ENCODE measurements at regions not wholly inside any gene's neighbourhood (a gene's known extent, or its start where the extent isn't known, plus 50 kb on each side); places are given as distances from the start of the nearest gene placed in this dataset.

DNA sequence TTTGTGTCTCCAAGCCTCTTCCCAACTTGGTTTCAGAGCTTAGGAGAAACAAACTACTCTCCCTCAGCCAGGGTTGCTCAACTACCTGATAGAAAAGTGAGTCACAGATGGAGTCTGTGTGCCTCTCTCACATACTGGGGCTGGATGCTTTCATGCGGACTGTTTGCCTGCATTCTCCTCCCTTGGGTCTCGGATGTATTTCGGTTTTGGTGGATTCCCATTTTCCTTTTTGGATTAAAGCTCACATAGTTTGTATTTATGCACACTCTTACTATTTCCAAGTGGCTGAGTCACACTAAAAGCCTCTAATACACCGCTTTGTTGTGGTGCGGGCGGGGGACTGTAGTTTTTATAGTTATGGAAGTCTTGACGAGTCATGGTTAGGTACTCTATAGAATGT lies 505.4 kb downstream of the LRFN5 start:
- Histone ChIP-seq H3K4me2 (ENCODE audit: low read length) (peak overlapping the region; percentile 28), H3K9me2 (replicated peaks; ENCODE audit: low read length) (no peaks in the 10 kb centered on the region), H3K36me3 (ENCODE audit: low read depth, low read length) (no peaks in the 10 kb centered on the region), H4K20me1 (ENCODE audit: low read length) (no peaks in the 10 kb centered on the region), H3K27ac (ENCODE audit: low read length) (peak overlapping the region; percentile 32), H3K4me3 (ENCODE audit: low read length) (no peak overlapping the region), H3K4me1 (ENCODE audit: insufficient read depth, low read length) (peaks cover 17% of the 10 kb centered on the region), H3K9ac (ENCODE audit: low read length) (no peak overlapping the region), H3K9me3 (ENCODE audit: low read length) (0 out of 2 replicates have a peak, but pooled peaks cover 5% of the 10 kb centered on the region), H3K79me2 (ENCODE audit: low read length) (no peaks in the 10 kb centered on the region), H3F3A (ENCODE audit: low read length, unreplicated experiment) (no peaks in the 10 kb centered on the region), H2AFZ (ENCODE audit: low read length) (peak overlapping the region; percentile 50; the same call in 1 of the 2 replicates), H3K27me3 (ENCODE audit: low read length) (no peaks in the 10 kb centered on the region)
- CTCF ChIA-PET: no interaction called here
- no TSS peak for BruUV-seq (replicated peaks)
- intact Hi-C loops (cut with micrococcal nuclease): loop anchor here (5.0 to 10.0 kb wide), 4 partner anchors 185 to 1683 kb away; no protein-coding TSS in a partner anchor
- ATAC-seq (peak; percentile 71), DNase-seq (peak; percentile 66)
- POLR2A ChIA-PET (ENCODE audit: unreplicated experiment): no interaction called here
- TF ChIP-seq EZH2 (IDR thresholded peaks at IDR 0.05; ENCODE audit: low read length, unreplicated experiment) (no peak), CTCF (conservative IDR thresholded peaks at IDR 0.05; ENCODE audit: low read depth, low read length) (no peak), EZH2phosphoT487 (IDR thresholded peaks at IDR 0.05; ENCODE audit: borderline replicate concordance, low read length) (no peak)

- no peak overlapping the region for H2AFZ ChIP-seq (ENCODE audit: low read length)
- no peaks in the 10 kb centered on the region for H3F3A ChIP-seq (ENCODE audit: low read length, unreplicated experiment)
- peak overlapping the region; percentile 28; the same call in 1 of the 2 replicates for H3K4me2 ChIP-seq (ENCODE audit: low read length)
- no peaks in the 10 kb centered on the region for H3K79me2 ChIP-seq (ENCODE audit: low read length)
- no peaks in the 10 kb centered on the region for H4K20me1 ChIP-seq (ENCODE audit: low read length)
- H3K27ac ChIP-seq (ENCODE audit: low read length): peak overlapping the region; percentile 32
- H3K9me3 ChIP-seq (ENCODE audit: low read length): 0 out of 2 replicates have a peak, but pooled peaks cover 5% of the 10 kb centered on the region
- TF ChIP-seq CTCF (conservative IDR thresholded peaks at IDR 0.05; ENCODE audit: low read depth, low read length) (no peak), EZH2 (IDR thresholded peaks at IDR 0.05; ENCODE audit: low read length, unreplicated experiment) (no peak), EZH2phosphoT487 (IDR thresholded peaks at IDR 0.05; ENCODE audit: borderline replicate concordance, low read length) (no peak)
- CTCF ChIA-PET: interaction anchor here (1.2 kb wide), 1 partner anchor 82 kb away, joined by 4 read pairs; no protein-coding TSS in a partner anchor
- POLR2A ChIA-PET (ENCODE audit: unreplicated experiment): no interaction called here
- intact Hi-C loops (cut with micrococcal nuclease): loop anchor here (5.0 to 10.0 kb wide), 4 partner anchors 184 to 1683 kb away; no protein-coding TSS in a partner anchor
- H3K36me3 ChIP-seq (ENCODE audit: low read depth, low read length): no peaks in the 10 kb centered on the region
- peak; percentile 18; the same call in 1 of the 2 replicates for ATAC-seq
- DNase-seq: peak; percentile 12
- H3K27me3 ChIP-seq (ENCODE audit: low read length): no peaks in the 10 kb centered on the region
- no peaks in the 10 kb centered on the region for H3K9me2 ChIP-seq (replicated peaks; ENCODE audit: low read length)
- H3K4me3 ChIP-seq (ENCODE audit: low read length): no peak overlapping the region
- no peak overlapping the region for H3K9ac ChIP-seq (ENCODE audit: low read length)
- no TSS peak for BruUV-seq (replicated peaks)
- peaks cover 17% of the 10 kb centered on the region for H3K4me1 ChIP-seq (ENCODE audit: insufficient read depth, low read length)
These were observed 504.7 kb downstream of the LRFN5 start for GRCh38 chr14:42111355-42111754.

GRCh38 chr14:42110167-42110566 lies 503.5 kb downstream of the LRFN5 start:
- Histone ChIP-seq H3K9ac (ENCODE audit: low read length) (no peak overlapping the region), H3K79me2 (ENCODE audit: low read length) (no peaks in the 10 kb centered on the region), H2AFZ (ENCODE audit: low read length) (no peak overlapping the region), H3K27me3 (ENCODE audit: low read length) (no peaks in the 10 kb centered on the region), H3K4me3 (ENCODE audit: low read length) (no peak overlapping the region), H3K4me2 (ENCODE audit: low read length) (no peak overlapping the region), H3K4me1 (ENCODE audit: insufficient read depth, low read length) (peaks cover 17% of the 10 kb centered on the region), H3F3A (ENCODE audit: low read length, unreplicated experiment) (no peaks in the 10 kb centered on the region), H3K9me2 (replicated peaks; ENCODE audit: low read length) (no peaks in the 10 kb centered on the region), H3K36me3 (ENCODE audit: low read depth, low read length) (no peaks in the 10 kb centered on the region), H3K9me3 (ENCODE audit: low read length) (0 out of 2 replicates have a peak, but pooled peaks cover 5% of the 10 kb centered on the region), H3K27ac (ENCODE audit: low read length) (no peak overlapping the region), H4K20me1 (ENCODE audit: low read length) (no peaks in the 10 kb centered on the region)
- ChIA-PET POLR2A (ENCODE audit: unreplicated experiment) (no interaction called here), CTCF (interaction anchor here (0.5 to 1.2 kb wide), 5 partner anchors 83 to 867 kb away, joined by 3 to 7 read pairs (median 5); no protein-coding TSS in a partner anchor)
- TF ChIP-seq CTCF (conservative IDR thresholded peaks at IDR 0.05; ENCODE audit: low read depth, low read length) (peak; percentile 95), EZH2phosphoT487 (IDR thresholded peaks at IDR 0.05; ENCODE audit: borderline replicate concordance, low read length) (no peak)
- peak; percentile 78 for ATAC-seq
- intact Hi-C loops (cut with micrococcal nuclease): loop anchor here (1.0 to 10.0 kb wide), 6 partner anchors 83 to 1685 kb away; no protein-coding TSS in a partner anchor
- peak; percentile 85 for DNase-seq
- no TSS peak for BruUV-seq (replicated peaks)

All from PC-3 (cell line).